NOMO-1 treated with DMSO at 0.1 percent for 48 hours (cell line): ENCODE measurements at regions not wholly inside any gene's neighbourhood (a gene's known extent, or its start where the extent isn't known, plus 50 kb on each side); places are given as distances from the start of the nearest gene placed in this dataset.
"Not testable (repeated sequence)": the region's sequence is repeated elsewhere in the genome, so short reads cannot be mapped to it uniquely, and the experiment has no call there.

Experiments
- DNase-seq: peaks from one replicate; lab custom pipeline; 2025; ENCODE audit not compliant: unreplicated experiment; lab: John Stamatoyannopoulos, UW

- no peak for DNase-seq
Measured at GRCh38 chr20:16863303-16863702, 115.1 kb downstream of the OTOR start.

GRCh38 chr20:16864069-16864468 lies 115.9 kb downstream of the OTOR start:
- DNase-seq, result peak; percentile 73

- DNase-seq, result no peak
Measured at GRCh38 chr20:16864963-16865362, 116.8 kb downstream of the OTOR start.

- DNase-seq, result no peak
Measured at GRCh38 chr20:16865406-16865805, 117.2 kb downstream of the OTOR start.

GRCh38 chr20:16873124-16873523 lies 125.0 kb downstream of the OTOR start:
- DNase-seq, result not testable (repeated sequence)

GRCh38 chr20:16877053-16877554 lies 128.9 kb downstream of the OTOR start:
- DNase-seq, result no peak

GRCh38 chr20:16885746-16886145 lies 137.6 kb downstream of the OTOR start:
- DNase-seq, result no peak

- no peak for DNase-seq
Measured at GRCh38 chr20:16898433-16898832, 150.3 kb downstream of the OTOR start.

- DNase-seq, result no peak
Measured at GRCh38 chr20:16902662-16903061, 154.5 kb downstream of the OTOR start.

- no peak for DNase-seq
Measured at GRCh38 chr20:16904751-16905150, 156.6 kb downstream of the OTOR start.

- DNase-seq, result no peak
Measured at GRCh38 chr20:16914277-16914676, 166.1 kb downstream of the OTOR start.

GRCh38 chr20:16916165-16916564 lies 168.0 kb downstream of the OTOR start:
- DNase-seq, result no peak

GRCh38 chr20:16917636-16918035 lies 169.5 kb downstream of the OTOR start:
- DNase-seq, result no peak

GRCh38 chr20:16918366-16918765 lies 170.2 kb downstream of the OTOR start:
- no peak for DNase-seq

GRCh38 chr20:16919841-16920240 lies 171.7 kb downstream of the OTOR start:
- no peak for DNase-seq

GRCh38 chr20:16922834-16923233 lies 174.7 kb downstream of the OTOR start:
- no peak for DNase-seq

- no peak for DNase-seq
Measured at GRCh38 chr20:16926626-16927430, 178.7 kb downstream of the OTOR start.

GRCh38 chr20:16929756-16930155 lies 181.6 kb downstream of the OTOR start:
- no peak for DNase-seq

GRCh38 chr20:16930656-16931055 lies 182.5 kb downstream of the OTOR start:
- DNase-seq, result no peak

GRCh38 chr20:16939051-16939450 lies 190.9 kb downstream of the OTOR start:
- no peak for DNase-seq

- DNase-seq, result no peak
Measured at GRCh38 chr20:16940701-16941100, 192.5 kb downstream of the OTOR start.

GRCh38 chr20:16942051-16942450 lies 193.9 kb downstream of the OTOR start:
- no peak for DNase-seq

- DNase-seq, result no peak
Measured at GRCh38 chr20:16942756-16943155, 194.6 kb downstream of the OTOR start.
